ENCODE measurements at regions not wholly inside any gene's neighbourhood (a gene's known extent, or its start where the extent isn't known, plus 50 kb on each side); places are given as distances from the start of the nearest gene placed in this dataset.
A peak's percentile ranks its signal among the peaks of the same experiment; 100 is the strongest.
"Not testable (repeated sequence)": the region's sequence is repeated elsewhere in the genome, so short reads cannot be mapped to it uniquely, and the experiment has no call there.

DNA sequence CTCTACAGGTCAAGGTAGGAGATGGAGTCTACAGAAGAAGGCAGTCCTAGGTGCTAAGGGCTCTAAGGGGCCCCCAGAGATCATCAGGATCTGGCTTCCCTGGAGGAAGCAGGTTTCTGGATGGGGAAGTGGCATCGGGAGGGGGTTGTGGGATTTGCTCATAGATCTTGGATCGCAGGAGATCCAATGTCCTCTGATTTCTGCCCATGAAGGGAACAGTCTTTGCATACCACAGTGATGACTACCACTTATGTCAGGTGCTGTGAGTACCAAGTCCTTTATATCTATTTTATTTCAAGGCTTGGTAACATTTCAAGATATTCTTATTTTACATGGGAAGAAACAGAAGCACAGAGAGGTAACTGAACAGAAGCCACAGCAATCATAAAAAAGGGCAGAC is 164.0 kb downstream of the RGS9 start:
- no peak for DNase-seq

DNA sequence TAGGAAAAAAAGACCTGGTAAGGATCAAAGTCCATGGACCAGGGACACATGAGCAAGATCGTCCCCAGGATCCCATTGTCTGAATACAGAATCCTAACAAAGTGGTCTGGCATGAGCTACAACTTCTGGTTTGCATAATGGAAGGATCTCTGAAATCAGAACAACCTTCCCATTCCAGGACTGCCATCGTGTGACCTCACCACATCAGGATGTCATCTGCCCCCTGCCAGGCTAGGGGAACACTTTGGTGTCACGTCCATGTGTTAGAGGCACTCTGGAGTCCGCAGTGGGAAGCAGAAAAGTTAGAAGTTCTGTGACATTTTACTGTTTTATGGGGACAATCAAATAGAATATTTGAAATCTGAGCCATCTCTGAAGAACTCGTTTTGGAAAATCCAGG is 160.7 kb downstream of the RGS9 start:
- DNase-seq, result no peak

DNA sequence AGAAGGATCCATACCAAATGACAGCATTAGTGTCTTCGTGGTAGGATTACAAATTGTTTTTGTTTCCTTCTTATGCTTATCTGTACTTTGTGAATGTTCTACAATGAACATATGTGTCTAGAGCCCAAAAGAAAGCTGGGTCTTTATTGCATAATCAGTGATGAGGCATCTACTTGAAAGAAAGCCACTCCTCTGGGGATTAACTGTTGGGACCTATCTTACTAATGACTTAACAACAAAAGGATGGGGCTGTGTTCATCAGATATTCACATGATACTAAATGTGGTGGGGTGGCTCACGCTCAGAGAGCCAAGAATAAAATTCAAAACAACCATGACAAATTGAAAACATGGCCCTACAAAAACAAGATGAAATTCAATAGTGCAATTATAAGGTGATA is 160.2 kb downstream of the RGS9 start:
- no peak for DNase-seq

DNA sequence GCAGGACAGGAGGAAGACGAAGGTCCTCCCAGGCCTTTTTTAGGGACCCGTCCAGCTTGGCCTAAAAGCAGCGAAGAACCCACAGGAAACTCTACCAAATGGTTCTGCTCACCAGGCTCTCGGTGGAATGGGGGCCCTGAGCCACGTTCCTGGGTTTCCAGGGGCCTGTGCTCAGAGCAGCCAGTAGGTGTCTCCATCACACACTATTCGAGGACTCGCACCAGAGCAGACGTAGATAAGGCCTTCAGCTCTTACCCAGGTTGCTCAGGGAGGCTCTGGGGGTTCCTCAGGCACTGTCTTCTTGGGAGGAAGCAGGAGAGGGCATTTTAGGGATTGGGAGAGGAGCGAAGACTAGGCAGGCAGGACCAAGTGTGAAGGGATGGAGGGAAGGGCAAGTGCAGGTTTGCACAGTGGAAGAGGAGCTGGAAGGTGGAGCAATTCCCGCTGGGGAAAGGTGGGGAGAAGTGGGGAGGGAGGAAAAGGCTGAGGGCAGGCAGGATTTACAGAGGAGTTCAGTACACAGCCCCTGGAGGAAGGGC is 157.1 kb downstream of the RGS9 start:
- DNase-seq, result peak; percentile 43

DNA sequence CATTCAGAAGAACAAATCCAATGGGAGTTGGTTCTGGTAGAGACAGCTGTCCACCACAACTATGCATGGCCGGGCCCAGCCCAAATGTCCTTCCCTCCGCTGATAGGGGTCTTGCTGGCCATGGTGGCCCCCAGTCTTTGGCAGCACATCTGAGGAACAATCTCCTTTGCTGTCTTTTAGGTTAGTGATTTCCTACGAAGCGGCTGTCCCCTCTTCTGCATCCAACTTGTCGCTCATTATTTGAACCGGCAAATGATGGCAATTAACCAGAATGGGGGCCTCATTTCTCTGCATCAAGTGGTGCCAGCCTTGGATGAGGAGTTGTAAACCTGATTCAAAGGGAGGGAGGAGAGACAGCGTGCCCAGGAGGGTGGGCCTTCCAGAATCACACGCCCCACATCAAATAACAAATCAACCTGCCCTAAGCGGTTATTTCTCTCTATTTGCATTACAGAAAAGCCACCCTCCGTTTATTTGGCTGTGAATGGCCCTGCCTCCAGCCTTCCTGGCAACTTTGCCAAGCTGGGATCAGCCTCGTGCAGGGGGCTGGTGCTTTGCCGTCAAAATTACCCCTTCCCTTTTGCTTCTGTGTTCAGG is 156.5 kb downstream of the RGS9 start:
- DNase-seq, result no peak

DNA sequence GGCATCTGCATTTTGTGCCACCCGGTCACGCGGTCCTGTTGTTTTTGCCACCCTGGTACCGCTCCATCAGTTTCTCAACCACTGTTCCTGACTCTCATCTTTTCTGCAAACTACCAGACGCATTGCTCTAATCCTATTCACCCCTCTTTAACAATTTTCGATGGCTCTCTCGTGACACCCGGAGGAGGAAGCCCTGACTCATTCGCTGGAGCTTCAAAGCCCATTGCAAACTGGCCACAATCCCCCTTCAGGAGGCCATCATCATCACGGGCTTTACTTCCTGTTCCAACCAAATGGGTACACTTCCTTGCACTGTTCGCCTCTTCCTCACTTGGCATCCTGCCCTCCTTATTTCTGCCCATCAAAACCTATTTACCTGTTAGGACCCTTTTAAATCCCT is 155.3 kb downstream of the RGS9 start:
- DNase-seq, result no peak

DNA sequence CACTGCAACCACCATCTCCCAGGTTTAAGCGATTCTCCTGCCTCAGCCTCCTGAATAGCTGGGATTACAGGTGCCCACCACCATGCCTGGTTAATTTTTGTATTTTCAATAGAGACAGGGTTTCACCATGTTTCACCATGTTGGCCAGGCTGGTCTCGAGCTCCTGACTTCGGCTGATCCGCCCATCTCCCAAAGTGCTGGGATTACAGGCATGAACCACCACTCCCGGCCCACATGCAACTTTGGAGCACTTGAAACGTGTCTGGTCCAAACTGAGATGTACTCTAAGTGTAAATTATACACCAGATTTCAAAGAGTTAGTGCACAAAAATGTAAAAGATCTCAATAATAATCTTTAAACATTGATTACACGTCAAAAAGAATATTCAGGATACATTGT is 154.1 kb downstream of the RGS9 start:
- DNase-seq, result not testable (repeated sequence)

DNA sequence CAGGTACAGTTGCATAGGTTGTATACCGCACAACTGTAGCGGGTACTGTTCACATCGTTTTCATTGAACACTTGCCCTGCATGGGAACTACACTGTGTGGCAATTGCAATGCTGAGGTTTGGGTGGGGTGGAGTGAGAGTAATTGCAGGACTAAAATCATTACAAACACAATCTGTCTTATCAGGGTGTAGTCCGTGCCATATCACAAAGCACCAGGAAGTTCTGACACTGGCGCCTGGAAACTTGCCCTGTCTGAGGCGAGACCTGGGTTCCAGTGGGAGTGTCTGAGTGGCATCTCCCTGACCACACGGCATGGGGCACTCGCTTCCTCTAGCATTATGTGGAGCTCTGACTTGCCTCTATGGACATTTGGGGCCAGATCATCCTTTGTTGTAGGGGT is 153.4 kb downstream of the RGS9 start:
- no peak for DNase-seq

DNA sequence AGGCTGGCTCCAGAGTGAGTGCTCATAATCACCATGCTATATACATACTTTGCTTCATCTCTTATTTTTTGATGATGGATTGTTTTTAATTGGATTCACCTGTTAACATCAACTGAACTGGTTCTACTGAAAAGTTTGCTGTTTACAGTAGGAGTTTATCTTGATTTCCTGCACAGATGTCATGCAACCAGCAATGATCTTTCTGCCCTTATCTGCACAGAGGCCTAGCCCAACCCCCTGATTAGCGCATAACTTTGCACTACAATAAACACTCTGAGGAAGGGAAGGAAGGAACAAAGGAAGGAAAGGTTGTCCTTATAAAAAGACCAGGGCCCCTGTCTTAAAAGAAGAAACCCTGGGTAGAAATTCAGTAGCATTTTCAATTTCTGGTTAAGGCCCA is 152.9 kb downstream of the RGS9 start:
- DNase-seq, result no peak

DNA sequence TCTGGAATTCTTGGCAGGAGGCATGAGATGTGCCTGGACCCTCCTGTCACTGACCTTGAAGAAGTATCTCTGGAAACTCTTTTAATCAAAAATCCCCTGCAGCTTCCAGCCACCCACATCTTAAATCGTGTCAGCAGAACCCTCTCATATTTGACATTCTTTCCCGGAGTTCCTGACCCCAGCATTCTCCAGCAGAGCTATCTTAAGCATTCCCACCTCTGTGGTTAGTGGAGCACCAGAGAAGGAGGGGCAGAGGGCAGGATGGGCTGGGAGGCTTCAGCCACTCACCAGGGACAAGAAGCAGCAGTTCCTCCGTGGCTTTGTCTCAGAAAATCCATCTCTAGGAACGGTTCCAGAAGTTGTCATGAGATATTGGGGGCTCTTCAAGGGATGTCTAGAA is 149.9 kb downstream of the RGS9 start:
- DNase-seq, result no peak

DNA sequence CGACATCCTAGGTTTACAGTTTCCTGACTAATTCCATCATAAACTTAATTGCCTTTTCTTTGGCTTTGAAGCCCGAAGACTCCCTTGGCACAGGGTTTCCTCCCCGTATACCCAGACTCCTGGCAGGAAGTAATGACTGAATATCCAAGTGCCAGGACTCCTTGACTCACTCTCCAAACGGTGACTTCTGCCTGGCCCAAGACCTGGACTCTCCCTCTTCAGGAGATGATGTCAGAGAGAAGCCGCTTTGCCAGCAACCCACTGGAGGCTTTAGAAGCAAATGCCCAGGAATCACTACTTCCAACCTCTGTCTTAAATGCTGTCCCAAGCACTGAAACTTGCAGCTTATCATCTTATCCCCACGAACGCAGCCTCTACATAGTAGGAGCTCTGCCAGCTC is 146.5 kb downstream of the RGS9 start:
- no peak for DNase-seq

DNA sequence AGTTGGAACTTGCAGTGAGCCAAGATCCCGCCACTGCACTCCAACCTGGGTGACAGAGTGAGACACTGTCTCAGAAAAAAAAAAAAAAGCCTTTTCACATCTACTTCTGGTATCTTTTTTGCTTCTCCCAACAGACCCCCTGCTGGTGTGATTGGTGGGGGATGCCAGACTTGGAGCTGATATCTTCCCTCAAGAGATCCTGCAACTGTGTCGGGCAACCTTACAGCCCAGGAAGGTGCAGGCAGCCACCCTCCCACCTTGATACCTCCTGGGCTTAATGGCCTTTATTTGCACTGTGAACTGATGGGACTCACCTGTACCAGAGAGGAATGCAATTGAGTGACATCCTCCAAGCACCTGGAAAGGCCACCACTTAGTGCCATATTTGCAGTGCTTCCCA is 142.3 kb downstream of the RGS9 start:
- DNase-seq, result no peak

DNA sequence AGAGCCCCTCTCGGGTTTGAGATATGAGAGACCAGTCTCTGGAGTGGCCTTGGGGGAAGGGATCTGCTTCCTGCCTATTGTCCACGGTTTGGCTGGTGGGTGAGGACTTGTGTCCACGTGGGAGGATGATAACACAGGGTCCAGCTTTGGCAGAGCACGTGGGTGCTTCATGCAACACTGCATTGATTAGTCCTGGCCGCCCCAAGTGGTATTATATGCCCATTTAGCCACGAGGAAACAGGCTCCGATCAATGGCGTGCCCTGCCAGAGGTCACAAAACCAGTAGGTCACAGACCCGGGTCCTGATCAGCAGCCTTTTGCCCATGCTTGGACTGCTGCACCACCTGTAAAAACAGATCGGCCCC is 141.6 kb downstream of the RGS9 start:
- DNase-seq, result no peak

DNA sequence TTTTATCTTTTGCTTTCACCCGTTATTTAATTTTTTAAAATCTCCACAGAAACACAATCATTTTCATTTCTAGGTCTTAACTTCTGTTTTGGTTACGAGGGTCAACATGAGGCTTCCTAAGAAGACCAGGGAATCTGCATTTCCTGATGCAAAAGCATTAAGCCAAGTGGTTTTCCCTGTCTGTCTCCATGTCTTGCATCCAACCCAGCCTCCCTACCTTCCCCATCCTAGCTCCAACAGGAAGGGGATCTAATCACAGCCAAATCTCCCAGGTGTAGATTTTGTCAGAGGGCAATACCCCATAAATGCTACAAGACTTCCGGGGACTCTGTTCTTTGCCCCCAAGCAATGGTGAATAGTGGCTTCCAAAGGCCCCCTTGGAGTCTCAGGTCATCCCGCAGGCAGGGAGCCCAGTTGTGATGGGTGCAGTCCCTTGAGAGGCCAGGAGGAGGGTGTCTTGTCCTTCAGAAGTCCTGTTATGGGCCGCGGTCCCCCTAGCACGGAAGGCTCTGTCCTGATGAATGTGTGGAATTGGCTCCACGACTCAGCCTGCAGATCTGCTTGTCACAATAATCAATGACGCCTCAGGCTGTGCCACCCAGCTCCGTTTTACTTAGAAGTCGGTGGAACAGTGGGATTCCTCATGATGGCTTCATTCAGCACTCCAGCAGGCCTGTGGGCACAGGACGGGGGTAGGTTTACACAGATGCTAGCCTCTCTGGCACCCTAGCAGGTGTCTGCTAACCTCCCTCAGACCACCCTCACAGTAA is 141.1 kb downstream of the RGS9 start:
- DNase-seq, result no peak

DNA sequence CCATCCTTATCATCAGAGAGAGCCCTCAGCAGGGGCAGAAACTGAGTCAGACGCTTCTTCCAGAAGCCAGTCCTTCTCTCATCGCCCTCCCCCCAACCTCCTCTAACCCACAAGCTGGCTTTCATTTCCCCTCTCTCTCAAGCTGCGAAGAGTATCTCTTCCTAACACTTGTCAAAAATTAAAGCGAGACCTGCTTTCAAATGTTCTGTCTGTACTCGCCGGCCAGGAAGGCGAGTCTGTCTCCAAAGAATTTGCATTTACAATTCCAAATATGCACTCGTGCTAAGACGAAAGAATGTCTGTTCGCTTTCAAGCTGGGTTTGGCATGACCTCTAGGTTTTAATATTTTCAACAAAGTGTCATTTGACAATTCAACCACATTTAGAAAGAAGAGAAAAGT is 140.4 kb downstream of the RGS9 start:
- DNase-seq, result no peak

Data from CD4-positive, alpha-beta T cell treated with Interferon gamma for 1 hour (primary cell).